Left ventricle myocardium inferior (tissue), 1 donor: ENCODE measurements at regions not wholly inside any gene's neighbourhood (a gene's known extent, or its start where the extent isn't known, plus 50 kb on each side); places are given as distances from the start of the nearest gene placed in this dataset.

Experiments
- DNase-seq: peaks from one replicate; pipeline ENCODE4 v3.0.0-alpha.2; 2020
- H3K27ac ChIP-seq: fragments of 200-600 bp; replicated peaks from 2 replicates; pipeline ENCODE4 v1.8.0; 2021
- H3K27me3 ChIP-seq: fragments of 200-600 bp; 2 replicates; pipeline ENCODE4 v1.8.0; 2021; ENCODE audit warnings: low read depth
- H3K36me3 ChIP-seq: fragments of 200-600 bp; 2 replicates; pipeline ENCODE4 v1.8.0; 2021
- H3K4me1 ChIP-seq: fragments of 200-600 bp; 2 replicates; pipeline ENCODE4 v1.8.0; 2021
- H3K4me3 ChIP-seq: fragments of 200-600 bp; 2 replicates; pipeline ENCODE4 v1.8.0; 2021; ENCODE audit warnings: mild to moderate bottlenecking, moderate library complexity
- H3K9me3 ChIP-seq: fragments of 200-600 bp; replicated peaks from 2 replicates; pipeline ENCODE4 v1.8.0; 2021
- intact Hi-C: fragments of 100-400 bp; cut with micrococcal nuclease; formaldehyde crosslinking; loops from one replicate; pipeline ENCODE4 v1.11.0; 2022
- TF ChIP-seq, protein P1 (sequence below): fragments of 200-600 bp; IDR thresholded peaks from 2 replicates; pipeline ENCODE4 v1.8.0; 2021; ENCODE audit warnings: antibody characterized with exemption, mild to moderate bottlenecking, borderline replicate concordance
- donor health status: DM: no; HTN: yes; CAD: no; lungs with severe emphysema.

GRCh38 chr5:128764601-128765310 is 200.5 kb upstream of the SLC27A6 start:
- Histone ChIP-seq H3K36me3 (no peaks in the 10 kb centered on the region), H3K9me3 (peaks cover 4% of the 10 kb centered on the region), H3K27ac (no peak overlapping the region), H3K27me3 (no peaks in the 10 kb centered on the region), H3K4me3 (no peak overlapping the region), H3K4me1 (no peaks in the 10 kb centered on the region)
- intact Hi-C loops, result no loop called here
- TF ChIP-seq, protein P1, sequence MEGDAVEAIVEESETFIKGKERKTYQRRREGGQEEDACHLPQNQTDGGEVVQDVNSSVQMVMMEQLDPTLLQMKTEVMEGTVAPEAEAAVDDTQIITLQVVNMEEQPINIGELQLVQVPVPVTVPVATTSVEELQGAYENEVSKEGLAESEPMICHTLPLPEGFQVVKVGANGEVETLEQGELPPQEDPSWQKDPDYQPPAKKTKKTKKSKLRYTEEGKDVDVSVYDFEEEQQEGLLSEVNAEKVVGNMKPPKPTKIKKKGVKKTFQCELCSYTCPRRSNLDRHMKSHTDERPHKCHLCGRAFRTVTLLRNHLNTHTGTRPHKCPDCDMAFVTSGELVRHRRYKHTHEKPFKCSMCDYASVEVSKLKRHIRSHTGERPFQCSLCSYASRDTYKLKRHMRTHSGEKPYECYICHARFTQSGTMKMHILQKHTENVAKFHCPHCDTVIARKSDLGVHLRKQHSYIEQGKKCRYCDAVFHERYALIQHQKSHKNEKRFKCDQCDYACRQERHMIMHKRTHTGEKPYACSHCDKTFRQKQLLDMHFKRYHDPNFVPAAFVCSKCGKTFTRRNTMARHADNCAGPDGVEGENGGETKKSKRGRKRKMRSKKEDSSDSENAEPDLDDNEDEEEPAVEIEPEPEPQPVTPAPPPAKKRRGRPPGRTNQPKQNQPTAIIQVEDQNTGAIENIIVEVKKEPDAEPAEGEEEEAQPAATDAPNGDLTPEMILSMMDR, result no peak
- DNase-seq, result peak; percentile 36

- H3K27ac ChIP-seq, result no peak overlapping the region
- TF ChIP-seq, protein P1, result no peak
- no peaks in the 10 kb centered on the region for H3K27me3 ChIP-seq
- H3K9me3 ChIP-seq, result no peaks in the 10 kb centered on the region
- intact Hi-C loops, result no loop called here
- H3K4me3 ChIP-seq, result no peak overlapping the region
- no peaks in the 10 kb centered on the region for H3K4me1 ChIP-seq
- no peaks in the 10 kb centered on the region for H3K36me3 ChIP-seq
- no peak for DNase-seq
Measured at GRCh38 chr5:128765448-128766061, 199.7 kb upstream of the SLC27A6 start.

- H3K27ac ChIP-seq, result no peak overlapping the region
- no peak for DNase-seq
- intact Hi-C loops, result no loop called here
- H3K4me3 ChIP-seq, result no peak overlapping the region
- no peaks in the 10 kb centered on the region for H3K9me3 ChIP-seq
- no peaks in the 10 kb centered on the region for H3K27me3 ChIP-seq
- no peaks in the 10 kb centered on the region for H3K36me3 ChIP-seq
- no peaks in the 10 kb centered on the region for H3K4me1 ChIP-seq
- TF ChIP-seq, protein P1, result no peak
Measured at GRCh38 chr5:128766406-128766805, 198.9 kb upstream of the SLC27A6 start.

DNA sequence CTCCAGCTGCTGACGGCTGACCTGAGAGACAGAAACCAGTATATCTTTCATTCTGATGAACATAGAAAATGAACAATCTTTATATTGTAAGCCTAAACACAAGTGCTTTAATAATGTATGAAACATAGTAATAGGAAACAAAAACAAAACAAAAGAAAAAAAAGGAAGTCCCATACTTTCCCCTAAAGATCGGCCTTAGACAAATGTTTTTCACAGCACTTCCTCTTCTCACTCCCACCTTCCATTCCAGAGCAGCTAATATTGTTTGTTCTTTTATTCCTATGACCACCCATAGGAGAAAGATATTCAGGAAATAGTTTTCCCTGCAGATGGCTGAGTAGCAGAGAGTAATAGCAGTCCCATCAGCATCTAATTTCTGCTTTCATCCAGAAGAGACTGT is 194.4 kb upstream of the SLC27A6 start:
- no peak overlapping the region for H3K27ac ChIP-seq
- TF ChIP-seq, protein P1, result no peak
- intact Hi-C loops, result no loop called here
- H3K4me3 ChIP-seq, result no peak overlapping the region
- no peaks in the 10 kb centered on the region for H3K9me3 ChIP-seq
- H3K4me1 ChIP-seq, result no peaks in the 10 kb centered on the region
- H3K27me3 ChIP-seq, result no peaks in the 10 kb centered on the region
- no peak for DNase-seq
- no peaks in the 10 kb centered on the region for H3K36me3 ChIP-seq

DNA sequence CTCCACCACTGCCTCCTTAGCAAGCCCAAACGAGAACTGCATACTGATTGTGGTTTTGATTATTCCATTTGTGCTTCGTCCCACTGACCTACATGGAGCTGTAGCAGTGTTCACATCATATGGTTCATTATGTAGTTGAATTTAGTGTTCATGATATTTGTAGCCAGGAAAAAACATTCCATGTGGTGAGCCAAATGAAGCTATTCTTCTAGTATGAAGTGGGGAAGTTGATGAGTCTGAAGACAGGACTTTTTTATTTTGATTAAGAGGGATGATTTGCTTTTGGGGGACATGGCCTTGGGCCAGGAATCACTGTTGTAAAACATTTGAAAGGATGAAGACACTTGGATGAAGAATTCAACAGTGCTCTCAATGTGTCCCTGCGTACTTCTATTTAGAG is 192.9 kb upstream of the SLC27A6 start:
- Histone ChIP-seq H3K36me3 (no peaks in the 10 kb centered on the region), H3K9me3 (no peaks in the 10 kb centered on the region), H3K4me1 (no peaks in the 10 kb centered on the region), H3K4me3 (no peak overlapping the region), H3K27ac (no peak overlapping the region), H3K27me3 (no peaks in the 10 kb centered on the region)
- no peak for DNase-seq
- intact Hi-C loops, result no loop called here
- TF ChIP-seq, protein P1, result no peak
